HL-60 (cell line): ENCODE measurements at regions not wholly inside any gene's neighbourhood (a gene's known extent, or its start where the extent isn't known, plus 50 kb on each side); places are given as distances from the start of the nearest gene placed in this dataset.

ENCODE experiments used
- DNase-seq, 2 experiments: peaks; one replicate each; pipeline ENCODE4 v3.0.0-alpha.2; 2010 to 2020; ENCODE audit warnings: low read depth in 1 of 2, low spot score in 1 of 2
- H3K27ac ChIP-seq: fragments of 250-450 bp; sonication (Bioruptor Pico); replicated peaks from 2 replicates; pipeline ENCODE4 v1.5.1; 2020; ENCODE audit warnings: mild to moderate bottlenecking, moderate library complexity
- H3K27me3 ChIP-seq: fragments of 250-450 bp; sonication (Bioruptor Pico); 2 replicates; pipeline ENCODE4 v1.5.1; 2021; ENCODE audit warnings: mild to moderate bottlenecking, moderate library complexity; ENCODE audit not compliant: insufficient read depth, poor library complexity, severe bottlenecking
- H3K4me3 ChIP-seq: replicated peaks from 2 replicates; pipeline ENCODE4 v1.5.1; 2011; ENCODE audit warnings: mild to moderate bottlenecking, control low read depth, low read length; ENCODE audit not compliant: insufficient read depth
- CTCF ChIP-seq: IDR thresholded peaks from one replicate; pipeline ENCODE4 v1.5.1; 2011; ENCODE audit warnings: low read length, control low read depth, inconsistent platforms; ENCODE audit not compliant: insufficient read depth
- GABPA ChIP-seq: IDR thresholded peaks from 2 replicates; pipeline ENCODE4 v1.6.1; 2012; ENCODE audit warnings: low read depth
- POLR2AphosphoS5 ChIP-seq: IDR thresholded peaks from 2 replicates; pipeline ENCODE4 v1.6.1; 2012; ENCODE audit warnings: low read depth
- REST ChIP-seq: IDR thresholded peaks from 2 replicates; pipeline ENCODE4 v1.6.1; 2012; ENCODE audit warnings: low read depth; ENCODE audit not compliant: insufficient replicate concordance
- SPI1 ChIP-seq: IDR thresholded peaks from 2 replicates; pipeline ENCODE4 v1.6.1; 2012; ENCODE audit warnings: low read depth, mild to moderate bottlenecking, borderline replicate concordance

GRCh38 chr7:97578225-97578624 is 153.7 kb upstream of the TAC1 start:
- no peak for TF ChIP-seq GABPA
- no peak for TF ChIP-seq CTCF
- no peak for TF ChIP-seq SPI1
- TF ChIP-seq REST = no peak
- no peak for TF ChIP-seq POLR2AphosphoS5
- Histone ChIP-seq H3K27me3 (peaks cover under 1% of the 10 kb centered on the region), H3K27ac (no peak overlapping the region), H3K4me3 (no peak overlapping the region)
- DNase-seq = no peak

GRCh38 chr7:97580205-97580604 is 151.7 kb upstream of the TAC1 start:
- TF ChIP-seq CTCF (no peak), GABPA (no peak), REST (no peak)
- Histone ChIP-seq H3K27ac (no peak overlapping the region), H3K27me3 (no peaks in the 10 kb centered on the region), H3K4me3 (no peak overlapping the region)
- DNase-seq = no peak

GRCh38 chr7:97595439-97595838 is 136.4 kb upstream of the TAC1 start:
- no peak overlapping the region for H3K27ac ChIP-seq
- no peak overlapping the region for H3K4me3 ChIP-seq
- DNase-seq = no peak
- H3K27me3 ChIP-seq = no peaks in the 10 kb centered on the region
- TF ChIP-seq GABPA (no peak), POLR2AphosphoS5 (no peak), CTCF (no peak), REST (no peak), SPI1 (no peak)
